GM21526 (cell line): ENCODE measurements at regions not wholly inside any gene's neighbourhood (a gene's known extent, or its start where the extent isn't known, plus 50 kb on each side); places are given as distances from the start of the nearest gene placed in this dataset.
"Not testable (repeated sequence)": the region's sequence is repeated elsewhere in the genome, so short reads cannot be mapped to it uniquely, and the experiment has no call there.

Experiments used
- ATAC-seq: cut with Tn5 transposase; IDR thresholded peaks from one replicate; pipeline ENCODE4 v1.9.1; 2021; ENCODE audit warnings: moderate library complexity; ENCODE audit not compliant: unreplicated experiment, low FRiP score

DNA sequence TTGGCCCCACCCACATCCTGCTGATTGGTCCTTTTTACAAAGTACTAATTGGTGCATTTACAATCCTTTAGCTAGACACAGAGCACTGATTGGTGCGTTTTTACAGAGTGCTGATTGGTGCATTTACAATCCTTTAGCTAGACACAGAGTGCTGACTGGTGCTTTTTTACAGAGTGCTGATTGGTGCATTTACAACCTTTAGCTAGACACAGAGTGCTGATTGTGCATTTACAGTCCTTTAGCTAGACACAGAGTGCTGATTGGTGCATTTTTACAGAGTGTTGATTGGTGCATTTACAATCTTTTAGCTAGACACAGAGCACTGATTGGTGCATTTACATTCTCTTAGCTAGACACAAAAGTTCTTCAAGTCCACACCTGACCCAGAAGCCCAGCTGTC is 144.2 kb upstream of the XIRP2 start:
- not testable (repeated sequence) for ATAC-seq

DNA sequence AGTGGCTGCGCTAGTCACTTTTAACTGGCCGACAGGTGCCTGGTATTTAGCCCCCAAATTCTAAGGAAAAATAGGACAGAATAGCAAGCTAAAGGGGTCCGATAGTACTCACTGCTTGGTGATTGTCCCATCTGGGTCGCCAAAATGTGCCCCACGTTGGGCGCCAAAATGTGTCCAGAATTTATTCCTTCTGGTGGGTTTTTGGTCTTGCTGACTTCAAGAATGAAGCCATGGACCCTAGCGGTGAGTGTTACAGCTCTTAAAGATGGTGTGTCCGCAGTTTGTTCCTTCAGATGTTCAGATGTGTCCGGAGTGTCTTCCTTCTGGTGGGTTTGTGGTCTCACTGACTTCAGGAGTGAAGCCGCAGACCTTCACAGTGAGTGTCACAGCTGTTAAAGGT is 144.8 kb upstream of the XIRP2 start:
- not testable (repeated sequence) for ATAC-seq

DNA sequence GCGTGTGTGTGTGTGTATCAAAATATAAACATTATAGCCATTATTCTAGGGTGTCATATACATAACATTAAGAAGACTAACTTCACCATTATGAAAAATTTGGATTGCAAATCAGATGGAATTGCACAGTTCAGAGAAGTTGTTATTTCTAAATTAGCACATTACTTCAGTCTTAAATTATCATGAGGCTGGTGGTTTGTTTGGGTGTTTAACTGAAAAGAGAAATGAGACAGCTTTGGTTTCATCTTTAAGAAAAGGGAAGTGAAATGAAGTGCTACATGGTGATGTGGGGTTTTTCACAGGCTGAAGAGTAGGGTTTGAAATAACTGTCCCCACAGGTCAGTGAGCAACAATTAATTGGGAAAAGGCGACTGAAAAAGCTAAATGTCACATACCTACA is 161.2 kb upstream of the XIRP2 start:
- peak; percentile 99 for ATAC-seq

DNA sequence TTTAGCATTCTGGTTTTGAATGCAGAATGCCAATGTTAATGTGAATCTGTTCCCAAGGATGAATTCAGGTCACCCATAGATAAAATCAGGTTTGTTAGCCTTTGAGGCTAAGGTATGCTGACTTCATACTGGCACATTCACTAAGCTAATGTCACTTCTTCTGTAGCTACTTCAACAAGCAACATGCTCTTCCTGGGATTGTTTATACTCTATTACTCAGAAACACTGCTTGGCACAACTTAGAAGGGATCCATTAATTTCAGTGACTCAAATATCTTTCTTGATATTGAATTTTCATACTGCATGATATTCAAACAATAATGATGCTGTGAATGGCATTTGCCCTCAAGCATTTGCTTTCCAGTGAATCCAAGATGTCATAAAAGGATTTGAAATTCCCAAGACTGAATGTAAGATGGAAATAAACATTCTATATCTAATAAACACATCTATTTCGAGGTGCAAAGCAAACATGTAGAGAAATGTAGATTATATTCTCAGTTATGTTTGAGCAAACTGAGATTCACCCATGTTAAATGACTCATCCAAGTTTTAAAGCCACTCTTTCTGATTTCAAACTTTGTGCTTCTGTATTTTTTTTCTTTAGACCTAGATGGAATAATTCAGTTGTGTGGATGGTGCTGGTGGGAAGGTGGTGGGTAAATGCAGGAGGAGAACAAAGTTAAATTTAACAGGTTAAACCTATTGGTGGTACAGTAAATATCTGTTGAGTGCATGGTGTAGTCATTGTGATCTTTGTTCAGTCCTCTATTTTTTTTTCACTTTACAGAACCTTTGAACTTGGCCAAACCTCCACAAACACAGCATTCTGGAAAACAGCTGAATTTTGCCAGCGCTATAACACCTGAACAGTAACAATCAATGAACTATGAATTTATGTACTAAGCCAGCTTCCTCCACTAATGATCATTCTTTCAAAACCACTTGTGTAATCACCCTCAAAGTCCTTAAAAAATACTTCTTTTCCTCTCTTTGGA is 162.1 kb upstream of the XIRP2 start:
- ATAC-seq, result no peak

DNA sequence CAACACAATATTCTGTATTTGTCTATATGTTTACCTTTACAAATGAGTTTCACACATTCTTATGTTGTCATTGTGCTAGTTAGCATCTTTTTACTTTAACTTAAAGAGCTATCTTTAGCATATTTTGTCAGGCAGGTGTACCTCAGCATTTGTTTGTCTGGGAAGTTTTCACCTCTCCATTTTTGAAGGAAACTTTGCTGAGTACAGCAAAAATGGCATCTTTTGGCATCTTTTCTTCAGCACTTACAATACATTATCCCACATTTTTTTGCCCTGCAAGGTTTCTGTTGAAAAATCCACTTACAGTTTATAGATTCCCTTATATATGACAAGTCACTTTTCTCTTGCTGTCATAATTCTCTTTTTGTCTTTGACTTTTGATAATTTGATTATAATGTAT is 171.3 kb upstream of the XIRP2 start:
- ATAC-seq, result no peak

DNA sequence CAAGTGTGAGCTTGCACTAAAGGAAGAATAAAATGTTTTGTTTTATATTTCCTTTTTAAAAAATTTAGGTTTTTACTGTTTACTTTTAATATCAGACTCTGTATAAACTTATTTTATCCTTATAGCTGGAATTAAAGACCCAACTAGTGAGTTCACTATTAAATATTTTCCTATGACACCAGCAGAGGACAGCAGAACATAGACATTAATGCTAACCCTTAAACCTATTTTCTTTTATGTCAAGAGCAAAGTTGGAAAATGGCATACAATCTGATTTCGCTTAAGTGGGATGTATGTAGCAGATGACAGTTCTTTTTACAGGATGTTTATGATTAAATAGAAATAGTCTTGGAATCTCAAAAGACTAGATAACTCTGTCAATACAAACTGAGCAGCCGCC is 188.2 kb upstream of the XIRP2 start:
- no peak for ATAC-seq

DNA sequence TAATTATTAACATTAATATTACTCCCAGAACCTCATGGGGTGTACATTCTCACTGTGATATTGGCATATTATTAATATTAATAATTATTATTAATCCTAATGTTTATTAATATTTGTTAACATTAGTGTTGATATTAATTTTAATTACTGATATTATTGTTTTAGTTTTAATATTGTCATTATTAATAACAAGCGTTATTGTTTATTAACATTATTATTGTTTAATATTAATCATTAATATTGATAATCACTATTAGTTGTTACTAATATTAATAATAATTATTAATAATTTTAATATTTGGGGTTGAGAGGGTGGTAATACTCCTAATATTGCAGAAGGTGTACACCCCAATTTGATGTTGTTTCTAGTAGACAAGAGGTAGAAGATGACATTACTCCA is 193.1 kb upstream of the XIRP2 start:
- no peak for ATAC-seq

DNA sequence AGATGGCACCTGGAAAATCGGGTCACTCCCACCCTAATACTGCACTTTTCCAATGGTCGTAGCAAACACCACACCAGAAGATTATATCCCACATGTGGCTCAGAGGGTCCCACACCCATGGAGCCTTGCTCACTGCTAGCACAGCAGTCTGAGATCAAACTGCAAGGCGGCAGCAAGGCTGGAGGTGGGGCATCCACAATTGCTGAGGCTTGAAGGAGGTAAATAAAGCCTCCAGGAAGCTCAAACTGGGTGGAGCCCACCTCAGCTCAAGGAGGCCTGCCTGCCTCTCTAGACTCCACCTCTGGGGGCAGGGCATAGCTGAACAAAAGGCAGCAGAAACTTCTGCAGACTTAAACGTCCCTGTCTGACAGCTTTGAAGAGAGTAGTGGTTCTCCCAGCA is 192.0 kb upstream of the SCN7A start:
- ATAC-seq, result not testable (repeated sequence)

DNA sequence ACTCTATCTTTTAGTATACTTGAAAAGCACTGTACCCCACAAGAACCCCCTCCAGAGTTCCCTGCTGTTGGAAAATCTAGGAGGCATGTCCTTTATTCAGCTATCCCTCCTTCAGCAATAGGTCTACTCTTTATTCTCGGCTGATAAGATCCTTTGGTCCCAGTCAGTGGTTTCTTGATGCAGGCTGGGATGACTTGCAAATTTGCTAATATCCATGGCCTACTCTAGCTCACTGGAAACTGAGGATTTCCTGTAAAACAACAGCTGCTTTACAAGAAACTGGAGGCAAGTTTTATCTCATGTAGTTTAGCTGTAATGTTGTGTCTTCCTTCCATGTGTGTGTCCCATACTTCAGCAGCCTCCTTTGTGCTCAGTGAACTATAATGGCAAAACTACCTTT is 183.9 kb upstream of the SCN7A start:
- ATAC-seq, result no peak

DNA sequence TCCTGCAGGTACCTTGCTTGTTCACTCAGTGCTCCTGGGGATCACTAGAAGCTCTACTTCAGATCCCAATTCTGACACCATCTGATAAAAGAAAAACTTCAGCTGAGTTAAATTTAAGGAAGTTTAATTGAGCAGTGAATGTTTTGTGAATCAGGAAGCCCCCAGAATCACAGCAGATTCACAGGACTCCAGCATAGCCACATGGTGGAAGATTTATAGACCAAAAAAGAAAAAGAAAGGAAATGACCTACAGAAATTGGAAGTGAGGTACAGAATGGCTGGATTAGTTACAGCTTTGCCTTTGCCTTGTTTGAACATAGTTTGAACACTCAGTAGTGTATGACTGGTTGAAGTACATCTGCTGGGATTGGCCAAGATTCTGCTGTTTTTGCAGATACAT is 182.7 kb upstream of the SCN7A start:
- ATAC-seq, result no peak

DNA sequence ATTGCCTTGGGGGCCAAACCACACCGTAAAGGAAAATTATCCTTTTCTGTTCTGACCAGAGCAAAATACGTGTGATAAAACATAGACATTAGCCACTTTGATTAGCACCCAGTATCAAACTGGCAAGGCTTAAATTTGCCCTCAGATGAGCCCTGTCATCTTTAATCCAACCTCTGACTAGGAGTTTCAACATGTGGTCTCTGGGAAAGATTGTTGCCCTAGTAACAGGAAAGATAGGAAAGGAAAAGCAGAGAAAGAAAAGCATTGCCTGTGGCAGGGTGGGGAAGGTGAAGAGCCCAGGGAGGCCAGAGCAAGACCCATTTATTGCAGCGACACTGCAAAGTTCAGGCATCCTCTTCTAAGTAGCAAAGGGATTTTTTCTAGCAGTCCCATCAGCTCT is 181.5 kb upstream of the SCN7A start:
- ATAC-seq, result no peak

DNA sequence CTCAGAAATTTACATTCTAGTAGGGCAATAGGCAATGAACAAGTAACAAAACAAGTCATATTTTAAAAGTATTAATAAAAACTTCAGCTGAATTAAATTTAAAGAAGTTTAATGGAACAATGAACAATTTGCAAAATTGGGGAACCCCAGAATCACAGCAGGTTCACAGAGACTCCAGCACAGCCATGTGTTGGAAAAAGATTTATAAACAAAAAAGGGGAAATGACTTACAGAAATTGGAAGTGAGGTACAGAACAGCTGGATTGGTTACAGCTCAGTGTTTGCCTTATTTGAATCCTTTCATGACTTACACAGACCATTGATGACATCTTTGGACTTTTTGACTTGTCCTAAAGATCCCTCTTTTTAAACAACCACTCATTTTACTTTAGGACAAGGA is 179.9 kb upstream of the SCN7A start:
- no peak for ATAC-seq

DNA sequence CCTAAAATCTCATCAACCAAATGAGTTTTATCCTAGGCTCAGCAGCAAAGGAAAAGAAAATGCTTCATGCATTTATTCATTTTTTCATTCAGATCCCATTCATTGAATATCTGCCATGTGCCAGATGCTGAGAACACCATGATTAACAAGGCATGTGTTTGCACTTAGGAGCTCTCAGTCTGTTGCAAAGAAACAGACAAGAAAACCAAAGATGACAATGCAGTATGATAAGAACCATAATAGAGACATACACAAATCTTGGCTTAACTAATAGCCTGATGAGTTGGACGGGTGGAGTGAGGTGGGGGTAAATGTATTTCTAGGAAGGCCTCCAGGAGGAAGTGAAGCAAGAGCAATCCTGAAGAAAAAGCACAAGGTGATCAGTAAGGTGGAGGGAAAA is 177.8 kb upstream of the SCN7A start:
- no peak for ATAC-seq

DNA sequence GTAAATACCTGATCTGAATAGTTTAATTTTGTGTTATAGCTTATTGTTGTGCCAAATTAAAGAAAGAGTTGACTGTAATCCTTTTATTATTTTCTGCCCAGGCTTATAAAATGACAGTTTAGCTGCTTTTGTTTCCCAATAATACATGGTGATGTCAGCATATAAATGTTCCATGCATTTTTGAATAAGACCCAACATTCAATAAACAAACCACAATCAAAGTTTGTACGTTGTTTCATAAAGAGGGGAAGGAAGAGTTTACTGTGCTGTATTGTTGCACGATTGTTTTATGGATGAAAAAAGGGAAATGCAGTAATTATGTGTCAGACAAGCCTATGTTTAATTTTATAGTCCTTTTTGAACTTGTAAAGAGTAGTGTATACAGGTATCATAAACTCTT is 177.2 kb upstream of the SCN7A start:
- no peak for ATAC-seq

DNA sequence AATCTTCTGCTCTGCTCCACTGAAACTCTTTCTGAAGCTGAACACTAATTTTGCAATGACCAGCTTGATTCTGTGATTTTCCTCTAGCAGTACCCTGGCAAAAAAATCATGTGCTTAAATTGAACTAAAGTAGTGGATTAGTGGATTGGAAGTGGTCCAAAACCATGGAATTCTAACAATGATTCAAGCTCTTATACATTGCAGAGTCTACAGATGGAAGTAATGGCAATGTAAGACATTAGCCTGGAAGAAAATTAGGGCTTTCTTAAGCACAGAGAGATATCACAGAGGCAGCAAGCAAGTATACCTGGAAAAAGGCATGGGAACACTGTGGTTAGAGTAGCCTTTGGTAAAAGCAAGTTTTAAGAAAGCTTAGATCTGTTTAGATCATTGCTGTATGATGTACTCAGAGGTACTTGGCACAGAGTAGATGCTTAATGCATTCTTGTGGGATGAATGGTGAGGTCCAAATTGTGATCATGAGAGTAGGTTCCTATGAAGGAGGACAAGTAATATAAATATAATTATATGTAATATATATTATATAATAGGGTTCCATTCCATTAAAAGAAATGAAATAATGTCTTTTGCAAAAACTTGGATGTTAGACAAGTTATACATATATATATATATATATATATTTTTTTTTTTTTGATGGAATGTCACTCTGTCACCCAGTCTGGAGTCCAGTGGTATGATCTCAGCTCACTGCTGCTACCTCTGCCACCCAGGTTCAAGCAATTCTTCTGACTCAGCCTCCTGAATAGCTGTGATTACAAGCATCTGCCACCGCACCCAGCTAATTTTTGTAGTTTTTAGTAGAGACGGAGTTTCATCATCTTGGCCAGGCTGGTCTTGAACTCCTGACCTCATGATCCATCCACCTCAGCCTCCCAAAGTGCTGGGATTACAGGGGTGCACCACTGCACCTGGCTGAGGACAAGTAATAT is 172.2 kb upstream of the SCN7A start:
- ATAC-seq, result no peak

DNA sequence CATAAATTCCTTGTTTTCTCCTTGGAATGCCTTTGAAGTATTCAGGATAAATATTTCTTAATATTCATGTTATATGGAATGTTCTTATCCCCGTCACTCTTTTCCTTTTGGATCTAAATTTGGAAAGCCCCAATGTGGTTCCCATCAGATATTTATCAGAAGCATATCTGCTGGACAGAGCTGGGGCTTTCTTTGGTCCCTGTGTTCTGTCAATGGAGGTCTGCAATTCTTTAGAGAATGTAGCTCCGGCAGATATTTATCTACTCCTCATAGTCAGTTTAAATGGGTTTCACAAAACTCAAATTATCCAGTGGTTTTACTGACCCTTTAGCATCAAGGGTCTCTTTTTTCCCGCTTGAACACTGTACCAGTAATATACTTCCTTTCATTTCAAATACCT is 167.8 kb upstream of the SCN7A start:
- no peak for ATAC-seq

DNA sequence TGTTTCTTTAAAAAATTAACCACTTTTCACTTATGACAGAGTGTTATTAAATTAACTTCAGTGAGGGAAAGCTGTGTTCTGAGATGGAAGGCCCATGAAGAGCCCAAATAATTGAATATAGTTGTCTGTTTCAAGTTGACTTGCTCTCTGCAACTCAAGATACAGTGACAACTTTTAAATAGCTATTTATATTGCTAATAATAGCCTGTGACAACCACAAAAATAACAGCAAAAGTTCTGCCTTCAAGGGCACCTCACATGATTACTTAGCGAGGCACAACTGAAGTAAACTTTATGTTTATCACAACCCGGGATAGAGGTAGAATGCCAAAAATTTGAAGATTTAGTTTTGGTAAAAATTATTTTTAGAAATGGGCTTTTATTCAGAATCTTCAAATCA is 167.3 kb upstream of the SCN7A start:
- no peak for ATAC-seq

DNA sequence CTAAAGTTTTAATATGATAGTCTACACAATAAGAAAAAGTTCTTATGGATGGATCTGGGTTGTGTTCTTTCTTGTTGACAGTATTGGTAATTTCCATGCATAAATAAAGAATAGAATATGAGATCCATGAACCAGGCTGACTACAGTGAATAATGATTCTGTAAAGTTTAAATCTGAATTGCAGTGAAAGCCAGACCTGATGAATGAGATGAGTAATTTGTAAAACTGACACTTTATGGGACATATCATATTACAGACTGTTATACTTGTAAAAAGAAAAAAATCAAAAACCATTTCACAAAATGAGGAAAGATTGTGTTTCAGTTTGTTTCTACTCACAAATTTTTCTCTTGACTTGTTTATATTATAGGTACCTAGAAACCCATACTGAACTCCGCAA is 164.9 kb upstream of the SCN7A start:
- ATAC-seq, result no peak

DNA sequence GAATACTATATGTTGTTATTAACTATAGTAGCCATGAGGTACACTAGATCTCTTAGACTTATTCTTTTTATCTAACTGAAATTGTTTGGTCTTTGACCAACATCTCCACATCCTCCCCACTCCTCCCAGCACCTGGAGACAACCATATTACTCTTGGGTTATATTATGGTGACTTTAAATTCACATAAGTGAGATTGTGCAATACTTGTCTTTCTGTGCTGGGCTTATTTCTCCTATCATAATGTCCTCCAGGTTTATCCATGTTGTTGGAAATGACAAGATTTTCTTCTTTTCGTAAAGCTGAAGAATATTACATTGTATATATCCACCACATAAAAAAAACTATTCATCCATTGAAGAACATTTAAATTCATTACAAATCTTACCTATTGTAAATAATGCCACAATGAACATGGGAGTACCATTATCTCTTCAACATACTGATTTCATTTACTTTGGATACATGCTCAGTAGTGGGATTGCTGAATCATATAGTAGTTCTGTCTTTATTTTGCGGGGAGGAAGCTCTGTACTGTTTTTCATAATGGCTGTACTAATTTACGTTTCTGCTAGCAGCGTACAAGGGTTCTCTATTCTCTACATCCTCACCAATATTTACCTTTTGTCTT is 159.2 kb upstream of the SCN7A start:
- ATAC-seq, result no peak

DNA sequence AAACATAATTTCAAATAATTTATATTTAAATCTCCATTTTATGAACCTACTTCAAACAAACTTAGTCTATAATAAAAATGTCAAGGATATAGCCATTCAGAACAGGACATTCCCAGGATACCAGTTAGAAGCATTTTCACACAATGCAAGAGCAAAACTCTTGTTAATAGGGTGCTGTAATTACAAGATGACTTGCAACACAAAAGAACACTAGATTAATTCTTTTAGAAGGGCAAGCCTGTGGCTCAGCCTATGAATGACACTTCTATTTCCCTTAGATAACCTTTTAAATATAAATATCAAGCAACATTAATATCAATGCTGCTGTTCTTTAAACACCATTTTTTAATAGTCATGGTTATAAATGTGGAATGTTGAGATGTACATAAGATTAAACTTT is 157.9 kb upstream of the SCN7A start:
- no peak for ATAC-seq

DNA sequence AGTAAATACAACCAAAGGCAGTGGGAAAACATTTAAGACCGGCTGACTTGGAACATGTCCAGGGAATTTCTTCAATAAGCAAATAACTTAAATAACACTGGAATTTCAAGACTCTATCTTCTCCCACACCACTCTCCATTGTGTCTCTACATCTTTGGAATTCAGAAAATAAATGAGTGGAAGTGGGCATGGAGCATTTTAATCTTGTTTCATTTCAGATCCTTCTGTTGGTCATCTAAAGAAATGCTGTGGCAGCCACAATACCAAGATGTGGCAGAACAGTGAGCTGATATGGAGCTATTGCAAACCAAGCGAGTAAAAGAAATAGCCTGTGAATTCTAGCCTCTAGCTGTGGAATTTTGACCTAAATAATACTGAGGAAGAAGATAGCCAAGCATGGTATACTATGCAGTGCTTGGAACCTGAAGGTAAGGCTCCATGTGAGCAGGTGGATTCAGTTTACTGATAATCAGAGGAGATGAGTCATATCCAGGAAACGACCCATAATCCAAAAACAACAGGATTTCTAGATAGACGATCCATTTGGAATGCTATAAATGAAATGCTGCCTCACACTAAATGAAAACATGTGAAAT is 157.1 kb upstream of the SCN7A start:
- ATAC-seq, result no peak
